ENCODE measurements at regions not wholly inside any gene's neighbourhood (a gene's known extent, or its start where the extent isn't known, plus 50 kb on each side); places are given as distances from the start of the nearest gene placed in this dataset.

DNA sequence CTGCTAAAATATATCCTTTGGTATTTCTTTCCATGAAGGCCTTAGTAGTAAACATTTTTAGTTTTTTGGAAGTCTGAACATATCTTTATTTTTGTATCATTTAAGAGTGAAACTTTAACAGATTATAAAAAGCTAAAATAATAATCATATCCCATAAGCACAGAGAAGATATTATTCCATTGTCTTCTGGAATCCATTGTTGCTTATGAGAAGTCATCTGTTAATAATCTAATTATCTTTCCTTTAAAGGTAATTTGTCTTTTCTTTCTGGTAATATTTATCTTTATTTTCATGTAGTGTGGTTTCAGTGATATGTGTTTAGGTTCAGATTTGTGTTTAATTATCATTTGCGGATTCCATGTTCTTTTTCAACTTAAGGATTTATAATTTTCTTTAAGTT lies 261.7 kb downstream of the MSRB3 start:
- TF ChIP-seq EZH2 (optimal IDR thresholded peaks at IDR 0.05; ENCODE audit: low read depth, low read length) (no peak), EZH2phosphoT487 (IDR thresholded peaks at IDR 0.05; ENCODE audit: low read length) (no peak)
- TF ChIP-seq, protein P1, sequence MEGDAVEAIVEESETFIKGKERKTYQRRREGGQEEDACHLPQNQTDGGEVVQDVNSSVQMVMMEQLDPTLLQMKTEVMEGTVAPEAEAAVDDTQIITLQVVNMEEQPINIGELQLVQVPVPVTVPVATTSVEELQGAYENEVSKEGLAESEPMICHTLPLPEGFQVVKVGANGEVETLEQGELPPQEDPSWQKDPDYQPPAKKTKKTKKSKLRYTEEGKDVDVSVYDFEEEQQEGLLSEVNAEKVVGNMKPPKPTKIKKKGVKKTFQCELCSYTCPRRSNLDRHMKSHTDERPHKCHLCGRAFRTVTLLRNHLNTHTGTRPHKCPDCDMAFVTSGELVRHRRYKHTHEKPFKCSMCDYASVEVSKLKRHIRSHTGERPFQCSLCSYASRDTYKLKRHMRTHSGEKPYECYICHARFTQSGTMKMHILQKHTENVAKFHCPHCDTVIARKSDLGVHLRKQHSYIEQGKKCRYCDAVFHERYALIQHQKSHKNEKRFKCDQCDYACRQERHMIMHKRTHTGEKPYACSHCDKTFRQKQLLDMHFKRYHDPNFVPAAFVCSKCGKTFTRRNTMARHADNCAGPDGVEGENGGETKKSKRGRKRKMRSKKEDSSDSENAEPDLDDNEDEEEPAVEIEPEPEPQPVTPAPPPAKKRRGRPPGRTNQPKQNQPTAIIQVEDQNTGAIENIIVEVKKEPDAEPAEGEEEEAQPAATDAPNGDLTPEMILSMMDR (IDR thresholded peaks at IDR 0.05; ENCODE audit: low read length), result no peak

Measured in MM.1S (cell line).